SK-N-MC (cell line): ENCODE measurements at regions not wholly inside any gene's neighbourhood (a gene's known extent, or its start where the extent isn't known, plus 50 kb on each side); places are given as distances from the start of the nearest gene placed in this dataset.

Source experiments
- DNase-seq: peaks from one replicate; pipeline ENCODE4 v3.0.0-alpha.2; 2011; ENCODE audit warnings: low read depth, low spot score
- H3K27ac ChIP-seq: fragments of 200-600 bp; sonication (generic); 2 replicates; pipeline ENCODE4 v1.5.1; 2016; ENCODE audit warnings: mixed run types
- H3K36me3 ChIP-seq: fragments of 200-600 bp; sonication (generic); 2 replicates; pipeline ENCODE4 v1.6.1; 2017; ENCODE audit warnings: antibody characterized with exemption, low read length, mixed read lengths; ENCODE audit not compliant: insufficient read depth
- H3K4me3 ChIP-seq: fragments of 200-600 bp; sonication (generic); 2 replicates; pipeline ENCODE4 v1.5.1; 2016
- H3K9ac ChIP-seq: fragments of 200-600 bp; sonication (generic); 2 replicates; pipeline ENCODE4 v1.8.0; 2017; ENCODE audit warnings: mixed run types, mixed read lengths; ENCODE audit not compliant: insufficient read length
- H3K9me3 ChIP-seq: fragments of 200-600 bp; sonication (generic); 2 replicates; pipeline ENCODE4 v1.6.1; 2017; ENCODE audit warnings: low read depth, mild to moderate bottlenecking, antibody characterized with exemption, low read length, moderate library complexity, mixed read lengths
- EZH2 ChIP-seq: fragments of 200-600 bp; sonication (generic); IDR thresholded peaks from one replicate; pipeline ENCODE4 v1.6.1; 2017; ENCODE audit warnings: antibody characterized with exemption
- FOXP2 ChIP-seq: optimal IDR thresholded peaks from 2 replicates; pipeline ENCODE3; 2011; ENCODE audit warnings: mild to moderate bottlenecking, moderate library complexity; ENCODE audit not compliant: insufficient read depth; ENCODE audit errors: extremely low read length, control extremely low read depth
- POLR2AphosphoS5 ChIP-seq: IDR thresholded peaks from 2 replicates; pipeline ENCODE4 v1.6.1; 2012; ENCODE audit warnings: mild to moderate bottlenecking, low read depth, low read length, borderline replicate concordance

GRCh38 chr20:50247196-50248094, 56.8 kb downstream of the CEBPB start:
- TF ChIP-seq EZH2 (no peak), POLR2AphosphoS5 (no peak), FOXP2 (no peak)
- no peaks in the 10 kb centered on the region for H3K36me3 ChIP-seq
- H3K9ac ChIP-seq: no peak overlapping the region
- H3K27ac ChIP-seq: no peak overlapping the region
- no peaks in the 10 kb centered on the region for H3K9me3 ChIP-seq
- DNase-seq: no peak
- no peak overlapping the region for H3K4me3 ChIP-seq

- Histone ChIP-seq H3K4me3 (no peak overlapping the region), H3K27ac (no peak overlapping the region), H3K9me3 (no peaks in the 10 kb centered on the region), H3K9ac (no peak overlapping the region), H3K36me3 (no peaks in the 10 kb centered on the region)
- no peak for DNase-seq
- TF ChIP-seq FOXP2: no peak
- no peak for TF ChIP-seq EZH2
- TF ChIP-seq POLR2AphosphoS5: no peak
Measured at GRCh38 chr20:50248104-50248641, 57.5 kb downstream of the CEBPB start.

GRCh38 chr20:50249447-50250388, 59.1 kb downstream of the CEBPB start:
- TF ChIP-seq POLR2AphosphoS5: no peak
- TF ChIP-seq EZH2: no peak
- no peak for TF ChIP-seq FOXP2
- no peaks in the 10 kb centered on the region for H3K36me3 ChIP-seq
- no peak for DNase-seq
- H3K27ac ChIP-seq: no peak overlapping the region
- H3K4me3 ChIP-seq: no peak overlapping the region
- no peak overlapping the region for H3K9ac ChIP-seq
- no peaks in the 10 kb centered on the region for H3K9me3 ChIP-seq

GRCh38 chr20:50250679-50251382, 60.2 kb downstream of the CEBPB start:
- no peak for TF ChIP-seq POLR2AphosphoS5
- TF ChIP-seq EZH2: no peak
- TF ChIP-seq FOXP2: no peak
- H3K27ac ChIP-seq: no peak overlapping the region

GRCh38 chr20:50251383-50251748, 60.7 kb downstream of the CEBPB start:
- Histone ChIP-seq H3K9ac (no peak overlapping the region), H3K4me3 (no peak overlapping the region), H3K9me3 (no peaks in the 10 kb centered on the region), H3K36me3 (no peaks in the 10 kb centered on the region), H3K27ac (no peak overlapping the region)
- no peak for DNase-seq
- no peak for TF ChIP-seq POLR2AphosphoS5
- no peak for TF ChIP-seq EZH2
- TF ChIP-seq FOXP2: no peak

More at GRCh38 chr20:50250679-50251382, 60.2 kb downstream of the CEBPB start:
- Histone ChIP-seq H3K9ac (no peak overlapping the region), H3K9me3 (no peaks in the 10 kb centered on the region), H3K36me3 (no peaks in the 10 kb centered on the region), H3K4me3 (no peak overlapping the region)
- DNase-seq: no peak

GRCh38 chr20:50251992-50252511, 61.4 kb downstream of the CEBPB start:
- no peak overlapping the region for H3K9ac ChIP-seq
- no peak overlapping the region for H3K4me3 ChIP-seq
- no peak for TF ChIP-seq FOXP2
- TF ChIP-seq POLR2AphosphoS5: no peak
- TF ChIP-seq EZH2: no peak
- no peak overlapping the region for H3K27ac ChIP-seq
- H3K9me3 ChIP-seq: no peaks in the 10 kb centered on the region
- no peak for DNase-seq
- H3K36me3 ChIP-seq: no peaks in the 10 kb centered on the region

GRCh38 chr20:50252701-50253100, 62.1 kb downstream of the CEBPB start:
- Histone ChIP-seq H3K4me3 (no peak overlapping the region), H3K9me3 (no peaks in the 10 kb centered on the region), H3K36me3 (no peaks in the 10 kb centered on the region), H3K9ac (no peak overlapping the region), H3K27ac (no peak overlapping the region)
- TF ChIP-seq FOXP2: no peak
- no peak for TF ChIP-seq POLR2AphosphoS5
- no peak for TF ChIP-seq EZH2
- no peak for DNase-seq
